ENCODE measurements at regions not wholly inside any gene's neighbourhood (a gene's known extent, or its start where the extent isn't known, plus 50 kb on each side); places are given as distances from the start of the nearest gene placed in this dataset.

DNA sequence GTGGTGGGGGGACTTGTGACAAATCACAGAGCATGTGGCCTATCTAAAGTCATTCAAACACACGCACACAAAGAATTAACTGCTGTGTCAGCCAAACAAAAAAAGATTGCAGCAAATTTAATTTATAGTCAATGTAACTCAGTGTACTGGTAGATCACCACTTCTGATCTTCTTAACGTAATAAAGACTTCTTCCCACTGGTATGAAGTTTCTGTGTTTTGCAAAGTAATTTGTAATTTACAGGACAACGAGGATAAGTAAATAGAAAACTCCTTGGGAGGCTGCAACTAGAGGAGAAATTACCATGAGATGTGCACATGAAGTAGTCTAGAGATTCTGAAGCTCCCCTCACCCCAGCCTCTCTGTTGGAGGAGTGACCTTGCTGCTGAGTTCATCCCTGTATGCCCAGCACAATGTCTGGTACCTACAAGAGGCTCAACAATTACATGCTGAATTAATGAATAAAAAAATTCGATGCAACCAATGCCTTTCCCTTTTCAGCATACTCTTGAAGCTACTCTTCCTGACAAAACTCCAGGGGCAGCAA lies 207.3 kb downstream of the ARRDC4 start:
- Histone ChIP-seq H2AFZ (no peak overlapping the region), H3K36me3 (ENCODE audit: low read depth) (no peaks in the 10 kb centered on the region), H3F3A (ENCODE audit: insufficient read depth, low read depth) (no peaks in the 10 kb centered on the region), H3K4me2 (no peak overlapping the region), H3K4me3 (no peak overlapping the region), H3K27me3 (ENCODE audit: insufficient read depth, low read depth) (peaks cover 19% of the 10 kb centered on the region), H3K9me2 (ENCODE audit: insufficient read depth) (no peaks in the 10 kb centered on the region), H3K4me1 (replicated peaks; ENCODE audit: insufficient read depth) (no peaks in the 10 kb centered on the region), H3K79me2 (ENCODE audit: low read depth) (no peaks in the 10 kb centered on the region), H3K9me3 (ENCODE audit: insufficient read depth, low read depth) (no peaks in the 10 kb centered on the region), H3K27ac (no peak overlapping the region), H4K20me1 (ENCODE audit: insufficient read depth) (no peaks in the 10 kb centered on the region)
- POLR2A ChIA-PET (ENCODE audit: unreplicated experiment), result no interaction called here
- intact Hi-C loops (cut with micrococcal nuclease; ENCODE audit: unreplicated experiment), result no loop called here
- TF ChIP-seq EZH2 (IDR thresholded peaks at IDR 0.05; ENCODE audit: low read depth) (no peak), CTCF (conservative IDR thresholded peaks at IDR 0.05) (no peak)
- DNase-seq, result no peak
- CTCF ChIA-PET, result no interaction called here
- BruUV-seq (replicated peaks), result no TSS peak

DNA sequence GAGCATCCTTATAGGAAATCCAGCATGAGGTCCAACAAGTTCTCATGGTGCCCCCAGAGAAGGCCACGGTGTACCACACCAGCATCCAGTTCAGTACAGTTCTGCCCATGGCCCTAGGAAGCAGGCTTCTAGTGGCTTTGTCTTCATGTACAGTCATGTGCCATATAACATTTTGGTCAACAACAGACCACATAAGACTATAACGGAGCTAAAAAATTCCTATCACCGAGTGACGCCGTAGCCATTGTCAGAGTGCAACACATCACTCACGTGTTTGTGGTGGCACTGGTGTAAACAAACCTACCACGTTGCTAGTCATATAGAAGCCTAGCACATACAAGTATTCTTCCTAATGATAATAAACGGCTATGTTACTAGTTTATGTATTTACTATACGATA lies 209.0 kb downstream of the ARRDC4 start:
- H2AFZ ChIP-seq, result no peak overlapping the region
- H3K27me3 ChIP-seq (ENCODE audit: insufficient read depth, low read depth), result peaks cover 4% of the 10 kb centered on the region; the same call in 1 of the 2 replicates
- no peaks in the 10 kb centered on the region for H3K36me3 ChIP-seq (ENCODE audit: low read depth)
- H3K27ac ChIP-seq, result no peak overlapping the region
- no peaks in the 10 kb centered on the region for H4K20me1 ChIP-seq (ENCODE audit: insufficient read depth)
- H3K4me2 ChIP-seq, result no peak overlapping the region
- no peaks in the 10 kb centered on the region for H3F3A ChIP-seq (ENCODE audit: insufficient read depth, low read depth)
- BruUV-seq (replicated peaks), result no TSS peak
- H3K79me2 ChIP-seq (ENCODE audit: low read depth), result no peaks in the 10 kb centered on the region
- no peaks in the 10 kb centered on the region for H3K4me1 ChIP-seq (replicated peaks; ENCODE audit: insufficient read depth)
- H3K9me2 ChIP-seq (ENCODE audit: insufficient read depth), result no peaks in the 10 kb centered on the region
- CTCF ChIA-PET, result no interaction called here
- intact Hi-C loops (cut with micrococcal nuclease; ENCODE audit: unreplicated experiment), result no loop called here
- POLR2A ChIA-PET (ENCODE audit: unreplicated experiment), result no interaction called here
- no peak for DNase-seq
- H3K9me3 ChIP-seq (ENCODE audit: insufficient read depth, low read depth), result no peaks in the 10 kb centered on the region
- TF ChIP-seq CTCF (conservative IDR thresholded peaks at IDR 0.05) (no peak), EZH2 (IDR thresholded peaks at IDR 0.05; ENCODE audit: low read depth) (no peak)
- no peak overlapping the region for H3K4me3 ChIP-seq

- Histone ChIP-seq H3K27me3 (ENCODE audit: insufficient read depth, low read depth) (peaks cover 23% of the 10 kb centered on the region), H3K4me2 (no peak overlapping the region), H3K27ac (no peak overlapping the region), H3K9me3 (ENCODE audit: insufficient read depth, low read depth) (no peaks in the 10 kb centered on the region), H3K79me2 (ENCODE audit: low read depth) (no peaks in the 10 kb centered on the region), H3K36me3 (ENCODE audit: low read depth) (no peaks in the 10 kb centered on the region), H4K20me1 (ENCODE audit: insufficient read depth) (no peaks in the 10 kb centered on the region), H3K9me2 (ENCODE audit: insufficient read depth) (no peaks in the 10 kb centered on the region), H3F3A (ENCODE audit: insufficient read depth, low read depth) (no peaks in the 10 kb centered on the region), H2AFZ (no peak overlapping the region), H3K4me3 (no peak overlapping the region), H3K4me1 (replicated peaks; ENCODE audit: insufficient read depth) (no peaks in the 10 kb centered on the region)
- no peak for DNase-seq
- POLR2A ChIA-PET (ENCODE audit: unreplicated experiment), result no interaction called here
- BruUV-seq (replicated peaks), result no TSS peak
- CTCF ChIA-PET, result no interaction called here
- no peak for TF ChIP-seq EZH2 (IDR thresholded peaks at IDR 0.05; ENCODE audit: low read depth)
- no peak for TF ChIP-seq CTCF (conservative IDR thresholded peaks at IDR 0.05)
- intact Hi-C loops (cut with micrococcal nuclease; ENCODE audit: unreplicated experiment), result no loop called here
Observed at GRCh38 chr15:98174286-98174685, 213.8 kb downstream of the ARRDC4 start.
